ENCODE measurements at regions not wholly inside any gene's neighbourhood (a gene's known extent, or its start where the extent isn't known, plus 50 kb on each side); places are given as distances from the start of the nearest gene placed in this dataset.

DNA sequence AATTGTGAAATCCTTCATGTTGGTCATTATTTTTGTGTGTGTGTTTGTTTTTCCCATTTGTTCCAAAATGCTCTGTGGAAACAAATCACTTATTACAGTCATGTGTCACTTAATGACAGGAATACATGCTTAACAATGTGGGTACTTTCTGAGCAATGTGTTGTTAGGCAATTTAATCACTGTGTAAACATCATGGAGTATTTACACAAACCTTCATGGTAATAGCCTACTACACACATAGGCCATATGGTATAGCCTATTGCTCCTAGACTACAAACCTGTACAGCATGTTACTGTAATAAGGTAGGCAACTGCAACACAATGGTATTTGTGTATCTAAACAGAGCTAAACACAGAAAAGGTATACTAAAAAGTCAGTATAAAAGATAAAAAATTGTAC lies 388.9 kb upstream of the PPP1R2C start:
- peaks cover 1% of the 10 kb centered on the region for H3K36me3 Mint-ChIP-seq (ENCODE audit: low read depth)
- H3K4me1 Mint-ChIP-seq: peaks cover 13% of the 10 kb centered on the region
- H3K27me3 Mint-ChIP-seq: no peaks in the 10 kb centered on the region
- no peak for DNase-seq
- no peak overlapping the region for H3K4me3 Mint-ChIP-seq
- H3K9me3 Mint-ChIP-seq: peaks cover 5% of the 10 kb centered on the region
- H3K27ac Mint-ChIP-seq: no peak overlapping the region
- ATAC-seq: no peak

- Mint-ChIP-seq H3K27ac (no peak overlapping the region), H3K36me3 (ENCODE audit: low read depth) (no peaks in the 10 kb centered on the region), H3K27me3 (no peaks in the 10 kb centered on the region), H3K4me1 (no peaks in the 10 kb centered on the region), H3K9me3 (peaks cover 3% of the 10 kb centered on the region), H3K4me3 (no peak overlapping the region)
- ATAC-seq: no peak
- no peak for DNase-seq
These were observed 397.5 kb upstream of the PPP1R2C start for GRCh38 chrX:43175434-43175833.

- Mint-ChIP-seq H3K4me1 (no peaks in the 10 kb centered on the region), H3K9me3 (peaks cover 3% of the 10 kb centered on the region), H3K36me3 (ENCODE audit: low read depth) (no peaks in the 10 kb centered on the region), H3K27me3 (no peaks in the 10 kb centered on the region), H3K27ac (no peak overlapping the region), H3K4me3 (no peak overlapping the region)
- DNase-seq (no peak), ATAC-seq (no peak)
These were observed 398.7 kb upstream of the PPP1R2C start for GRCh38 chrX:43176686-43177085.

- H3K4me1 Mint-ChIP-seq: peaks cover 3% of the 10 kb centered on the region
- no peaks in the 10 kb centered on the region for H3K36me3 Mint-ChIP-seq (ENCODE audit: low read depth)
- no peaks in the 10 kb centered on the region for H3K9me3 Mint-ChIP-seq
- H3K27me3 Mint-ChIP-seq: no peaks in the 10 kb centered on the region
- H3K4me3 Mint-ChIP-seq: no peak overlapping the region
- ATAC-seq: no peak
- DNase-seq: no peak
- no peak overlapping the region for H3K27ac Mint-ChIP-seq
These were observed 410.3 kb upstream of the PPP1R2C start for GRCh38 chrX:43188296-43188695.

- Mint-ChIP-seq H3K36me3 (ENCODE audit: low read depth) (peaks cover 1% of the 10 kb centered on the region), H3K27ac (no peak overlapping the region), H3K9me3 (peaks cover 10% of the 10 kb centered on the region), H3K4me1 (no peaks in the 10 kb centered on the region), H3K4me3 (no peak overlapping the region), H3K27me3 (no peaks in the 10 kb centered on the region)
- ATAC-seq (no peak), DNase-seq (no peak)
These were observed 433.6 kb upstream of the PPP1R2C start for GRCh38 chrX:43211570-43211969.

DNA sequence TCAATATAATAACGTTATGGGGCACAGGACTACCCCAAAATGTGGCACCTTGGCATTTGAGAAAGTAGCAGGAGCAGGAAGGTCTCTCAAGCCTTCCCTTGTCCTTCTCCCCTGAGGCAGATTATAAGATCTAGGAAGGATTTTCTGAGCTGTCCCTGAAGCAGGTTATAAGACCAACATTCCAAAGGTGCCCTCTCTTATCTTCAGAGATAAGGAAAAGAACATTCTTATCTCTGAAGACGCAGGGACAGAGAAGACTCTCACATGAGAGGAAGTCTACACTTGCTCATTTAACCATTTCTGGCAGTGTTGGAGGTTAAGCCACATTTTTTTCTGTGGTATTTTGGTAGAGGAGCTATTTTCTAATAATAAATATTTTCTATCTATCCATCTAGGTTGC lies 437.9 kb upstream of the MAOA start:
- DNase-seq: no peak
- H3K27me3 Mint-ChIP-seq: no peaks in the 10 kb centered on the region
- H3K4me1 Mint-ChIP-seq: no peaks in the 10 kb centered on the region
- no peak overlapping the region for H3K4me3 Mint-ChIP-seq
- no peaks in the 10 kb centered on the region for H3K9me3 Mint-ChIP-seq
- no peak overlapping the region for H3K27ac Mint-ChIP-seq
- ATAC-seq: no peak
- H3K36me3 Mint-ChIP-seq (ENCODE audit: low read depth): peaks cover under 1% of the 10 kb centered on the region

- no peak for DNase-seq
- no peak overlapping the region for H3K4me3 Mint-ChIP-seq
- no peak overlapping the region for H3K27ac Mint-ChIP-seq
- ATAC-seq: no peak
- no peaks in the 10 kb centered on the region for H3K27me3 Mint-ChIP-seq
- peaks cover 2% of the 10 kb centered on the region for H3K4me1 Mint-ChIP-seq
- no peaks in the 10 kb centered on the region for H3K9me3 Mint-ChIP-seq
- H3K36me3 Mint-ChIP-seq (ENCODE audit: low read depth): no peaks in the 10 kb centered on the region
These were observed 431.6 kb upstream of the MAOA start for GRCh38 chrX:43224496-43224895.

GRCh38 chrX:43225626-43226328 lies 430.3 kb upstream of the MAOA start:
- no peaks in the 10 kb centered on the region for H3K9me3 Mint-ChIP-seq
- H3K27ac Mint-ChIP-seq: no peak overlapping the region
- peaks cover 2% of the 10 kb centered on the region for H3K4me1 Mint-ChIP-seq
- ATAC-seq (no peak), DNase-seq (no peak)
- H3K27me3 Mint-ChIP-seq: no peaks in the 10 kb centered on the region
- H3K36me3 Mint-ChIP-seq (ENCODE audit: low read depth): no peaks in the 10 kb centered on the region
- no peak overlapping the region for H3K4me3 Mint-ChIP-seq

- DNase-seq (no peak), ATAC-seq (no peak)
- no peak overlapping the region for H3K4me3 Mint-ChIP-seq
- H3K27ac Mint-ChIP-seq: no peak overlapping the region
- H3K4me1 Mint-ChIP-seq: no peaks in the 10 kb centered on the region
- no peaks in the 10 kb centered on the region for H3K27me3 Mint-ChIP-seq
- H3K9me3 Mint-ChIP-seq: no peaks in the 10 kb centered on the region
- no peaks in the 10 kb centered on the region for H3K36me3 Mint-ChIP-seq (ENCODE audit: low read depth)
These were observed 417.6 kb upstream of the MAOA start for GRCh38 chrX:43238461-43238945.

DNA sequence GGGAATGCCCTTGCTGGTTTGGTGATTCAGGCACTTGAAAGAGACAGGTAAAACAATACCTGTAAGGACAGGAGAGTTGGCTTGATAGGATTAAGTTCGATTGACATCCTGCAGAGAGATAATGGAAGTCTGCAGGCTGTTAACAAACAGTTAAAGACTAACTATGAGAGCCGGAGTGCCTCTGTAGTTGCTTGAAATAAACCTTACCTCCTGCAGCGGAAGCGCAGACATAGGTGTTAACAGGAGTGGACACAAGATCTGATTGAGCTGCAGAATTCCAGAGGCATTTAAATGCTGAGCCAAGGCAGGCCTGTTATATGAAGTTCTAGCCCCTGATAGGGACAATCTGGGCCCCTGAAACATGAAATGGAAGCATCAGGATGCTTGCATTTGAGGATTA lies 416.7 kb upstream of the MAOA start:
- H3K27me3 Mint-ChIP-seq: no peaks in the 10 kb centered on the region
- no peak overlapping the region for H3K27ac Mint-ChIP-seq
- no peak for ATAC-seq
- H3K36me3 Mint-ChIP-seq (ENCODE audit: low read depth): no peaks in the 10 kb centered on the region
- no peak overlapping the region for H3K4me3 Mint-ChIP-seq
- H3K4me1 Mint-ChIP-seq: no peaks in the 10 kb centered on the region
- DNase-seq: no peak
- H3K9me3 Mint-ChIP-seq: no peaks in the 10 kb centered on the region

DNA sequence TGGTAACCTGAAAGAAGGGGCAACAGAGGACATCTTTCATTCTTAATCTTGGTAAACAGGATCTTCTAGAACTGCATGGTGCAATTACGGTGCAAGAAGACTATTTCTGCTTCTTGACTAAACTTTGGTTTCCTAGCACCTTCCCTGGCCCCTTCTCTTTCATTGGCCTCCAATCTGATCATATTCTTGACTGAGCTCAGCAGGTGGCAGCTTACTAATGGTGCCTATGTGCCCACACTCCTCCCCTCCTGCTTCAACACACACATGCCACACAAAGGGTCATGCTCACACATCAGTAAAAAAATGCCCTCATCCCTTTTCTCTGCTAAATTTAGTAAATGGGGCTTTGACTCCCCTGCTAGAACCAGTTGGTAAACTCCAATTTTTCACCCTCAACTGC lies 400.5 kb upstream of the MAOA start:
- no peak overlapping the region for H3K27ac Mint-ChIP-seq
- ATAC-seq (no peak), DNase-seq (no peak)
- no peaks in the 10 kb centered on the region for H3K4me1 Mint-ChIP-seq
- peaks cover 4% of the 10 kb centered on the region for H3K9me3 Mint-ChIP-seq
- H3K36me3 Mint-ChIP-seq (ENCODE audit: low read depth): no peaks in the 10 kb centered on the region
- no peak overlapping the region for H3K4me3 Mint-ChIP-seq
- no peaks in the 10 kb centered on the region for H3K27me3 Mint-ChIP-seq

DNA sequence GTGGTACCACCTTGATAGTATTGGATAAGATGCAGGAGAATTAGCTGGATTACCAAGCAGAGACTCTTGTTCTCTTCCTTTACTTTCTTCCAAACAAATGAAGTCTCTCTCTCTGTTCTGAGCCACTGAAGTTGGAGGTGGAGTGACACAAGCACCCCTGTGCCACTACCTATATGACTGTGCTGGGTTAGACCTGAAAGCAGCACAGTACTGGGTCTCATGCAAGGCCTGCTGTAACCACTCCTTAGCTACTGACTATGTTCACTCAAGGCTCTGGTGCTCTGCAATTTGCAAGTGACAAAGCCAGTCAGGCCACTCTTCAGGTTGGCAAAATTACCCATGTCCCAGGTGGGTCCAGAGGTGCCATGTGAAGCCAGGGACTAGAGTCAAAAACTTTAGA lies 389.6 kb upstream of the MAOA start:
- H3K27me3 Mint-ChIP-seq: no peaks in the 10 kb centered on the region
- H3K4me3 Mint-ChIP-seq: no peak overlapping the region
- H3K9me3 Mint-ChIP-seq: peaks cover 4% of the 10 kb centered on the region
- no peak overlapping the region for H3K27ac Mint-ChIP-seq
- DNase-seq (no peak), ATAC-seq (no peak)
- H3K4me1 Mint-ChIP-seq: no peaks in the 10 kb centered on the region
- H3K36me3 Mint-ChIP-seq (ENCODE audit: low read depth): no peaks in the 10 kb centered on the region

DNA sequence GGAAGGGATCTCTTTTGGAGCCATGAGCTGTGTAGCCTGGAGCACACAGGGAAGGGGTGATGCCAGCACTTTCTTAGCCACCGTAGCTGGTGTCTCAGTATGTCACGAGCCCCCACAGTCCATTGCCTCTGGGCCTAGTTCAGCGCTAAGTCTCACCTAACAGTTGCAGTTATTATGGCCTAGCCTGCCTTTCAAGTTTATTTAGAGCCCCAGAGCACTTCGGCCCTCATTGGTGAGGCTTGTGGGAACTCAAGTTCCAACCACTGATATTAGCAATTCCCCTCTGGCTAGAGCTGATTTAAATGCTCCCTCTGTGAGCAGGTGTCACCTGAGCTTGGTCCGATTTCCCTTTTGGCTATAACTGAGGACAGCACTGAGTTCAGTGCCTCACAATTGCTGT lies 388.4 kb upstream of the MAOA start:
- Mint-ChIP-seq H3K36me3 (ENCODE audit: low read depth) (no peaks in the 10 kb centered on the region), H3K4me3 (no peak overlapping the region), H3K9me3 (no peaks in the 10 kb centered on the region), H3K27me3 (no peaks in the 10 kb centered on the region), H3K27ac (no peak overlapping the region), H3K4me1 (no peaks in the 10 kb centered on the region)
- ATAC-seq: no peak
- DNase-seq: no peak

- ATAC-seq (no peak), DNase-seq (no peak)
- H3K4me1 Mint-ChIP-seq: no peaks in the 10 kb centered on the region
- no peak overlapping the region for H3K27ac Mint-ChIP-seq
- H3K9me3 Mint-ChIP-seq: peaks cover 5% of the 10 kb centered on the region
- no peaks in the 10 kb centered on the region for H3K36me3 Mint-ChIP-seq (ENCODE audit: low read depth)
- no peaks in the 10 kb centered on the region for H3K27me3 Mint-ChIP-seq
- no peak overlapping the region for H3K4me3 Mint-ChIP-seq
These were observed 386.9 kb upstream of the MAOA start for GRCh38 chrX:43269201-43269600.

GRCh38 chrX:43277879-43278278 lies 378.2 kb upstream of the MAOA start:
- peaks cover 13% of the 10 kb centered on the region for H3K9me3 Mint-ChIP-seq
- DNase-seq (no peak), ATAC-seq (no peak)
- H3K4me1 Mint-ChIP-seq: no peaks in the 10 kb centered on the region
- no peak overlapping the region for H3K4me3 Mint-ChIP-seq
- H3K36me3 Mint-ChIP-seq (ENCODE audit: low read depth): no peaks in the 10 kb centered on the region
- no peak overlapping the region for H3K27ac Mint-ChIP-seq
- no peaks in the 10 kb centered on the region for H3K27me3 Mint-ChIP-seq

DNA sequence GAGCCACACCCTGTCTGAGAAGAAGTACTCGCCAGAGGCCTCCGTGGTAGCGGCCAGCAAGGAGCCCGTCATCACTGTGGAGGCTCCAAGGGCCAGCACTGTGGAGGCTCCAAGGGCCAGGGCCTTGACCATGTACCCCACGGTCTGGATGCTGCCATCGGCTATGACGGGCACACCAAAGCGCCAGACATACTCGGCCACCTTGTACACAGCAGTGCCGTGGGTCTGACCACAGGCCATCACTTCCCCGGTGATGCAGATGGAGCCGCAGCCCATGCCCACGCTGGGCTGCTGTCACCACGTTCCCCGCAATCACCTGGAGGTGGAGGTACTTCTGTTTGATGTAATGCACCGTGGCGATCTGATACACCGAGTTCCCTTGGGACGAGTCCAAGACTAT lies 377.7 kb upstream of the MAOA start:
- ATAC-seq (no peak), DNase-seq (no peak)
- Mint-ChIP-seq H3K27me3 (no peaks in the 10 kb centered on the region), H3K9me3 (peaks cover 14% of the 10 kb centered on the region), H3K4me3 (no peak overlapping the region), H3K4me1 (no peaks in the 10 kb centered on the region), H3K27ac (no peak overlapping the region), H3K36me3 (ENCODE audit: low read depth) (no peaks in the 10 kb centered on the region)

Data from activated naive CD8-positive, alpha-beta T cell treated with anti-CD3 and anti-CD28 coated beads, Interleukin-2, amount 50 U/mL, for 24 hours (primary cell).